ENCODE measurements at regions not wholly inside any gene's neighbourhood (a gene's known extent, or its start where the extent isn't known, plus 50 kb on each side); places are given as distances from the start of the nearest gene placed in this dataset.
"Not testable (repeated sequence)": the region's sequence is repeated elsewhere in the genome, so short reads cannot be mapped to it uniquely, and the experiment has no call there.

DNA sequence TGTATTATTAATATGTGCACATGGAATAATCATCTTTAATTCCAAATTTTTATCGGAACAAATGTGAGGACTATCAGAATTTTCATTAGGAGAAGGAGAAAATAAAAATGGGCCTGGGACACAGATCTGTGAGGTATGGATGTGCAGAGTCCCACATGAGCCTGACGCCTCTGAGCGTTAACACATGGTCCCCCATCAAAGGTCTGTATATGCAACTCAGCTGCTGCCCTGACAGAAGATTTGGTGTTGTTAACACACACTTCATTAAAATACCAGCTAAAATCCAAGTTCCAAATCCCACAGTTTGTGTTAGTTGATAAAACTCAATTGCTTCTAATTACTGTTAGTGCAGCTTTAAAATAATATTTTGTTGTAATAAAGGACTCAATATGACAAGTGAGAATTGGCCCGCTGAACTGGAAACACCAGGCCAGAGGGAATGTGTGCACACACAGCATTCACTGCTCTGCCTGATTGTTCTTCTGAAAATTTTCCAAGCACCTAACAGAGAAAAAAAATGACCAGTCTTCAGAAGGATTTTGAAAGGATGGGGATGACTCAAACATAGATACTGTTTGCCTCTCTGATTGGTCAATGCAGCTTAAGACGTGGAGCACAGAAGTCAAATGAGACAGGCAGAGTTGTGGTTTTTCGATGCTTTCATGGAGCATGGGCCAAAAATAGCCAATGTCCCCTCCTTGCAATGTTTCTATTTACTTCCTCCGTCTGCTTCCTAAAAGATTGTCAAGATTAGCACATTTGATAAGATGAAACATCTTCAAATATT is 266.6 kb downstream of the NKX6-1 start:
- DNase-seq (ENCODE audit: low read depth in 2 of 3, low spot score in 2 of 3), result no peak

GRCh38 chr4:84231539-84232055 is 267.5 kb downstream of the NKX6-1 start:
- DNase-seq (ENCODE audit: low read depth in 2 of 3, low spot score in 2 of 3), result no peak

DNA sequence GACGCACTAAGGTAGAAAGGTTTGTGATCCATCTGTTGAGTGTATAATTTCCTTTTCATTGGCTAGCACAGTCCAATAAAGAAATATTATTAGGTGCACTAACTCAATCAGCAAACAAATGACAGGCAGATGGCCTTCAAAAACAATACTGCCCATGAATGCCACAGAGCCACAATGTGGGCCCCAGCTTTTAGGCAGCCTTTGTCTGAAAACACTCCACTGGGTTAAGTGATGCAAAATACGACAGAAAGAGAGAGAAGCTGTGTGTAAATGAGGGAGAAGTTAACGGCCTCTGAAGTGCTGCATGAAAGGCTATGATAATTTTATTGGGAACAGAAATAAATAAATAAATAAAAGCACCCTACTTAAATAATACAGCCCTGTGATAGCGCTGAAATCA is 274.6 kb downstream of the NKX6-1 start:
- DNase-seq (ENCODE audit: low read depth in 2 of 3, low spot score in 2 of 3), result no peak

DNA sequence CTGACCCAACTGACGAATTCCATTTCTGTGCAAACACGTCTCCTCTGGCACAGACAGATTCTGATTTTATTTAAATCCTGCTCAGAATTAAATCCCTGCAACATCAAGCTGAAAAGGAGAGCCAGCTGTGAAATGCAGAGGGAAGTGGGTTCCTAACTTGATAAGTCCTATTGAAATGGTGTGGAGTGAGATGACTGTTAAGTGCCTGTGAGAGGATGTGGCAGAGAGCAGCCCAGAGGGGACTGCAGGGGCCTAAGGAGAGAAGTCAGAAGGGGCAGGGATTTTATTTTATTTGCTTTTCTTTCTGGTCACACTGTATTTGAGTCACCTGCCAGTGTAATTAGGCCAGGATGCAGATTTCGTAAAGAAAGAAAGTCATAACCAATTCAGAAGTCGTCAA is 277.4 kb downstream of the NKX6-1 start:
- DNase-seq (ENCODE audit: low read depth in 2 of 3, low spot score in 2 of 3), result no peak

GRCh38 chr4:84220990-84221389 is 278.1 kb downstream of the NKX6-1 start:
- DNase-seq (ENCODE audit: low read depth in 2 of 3, low spot score in 2 of 3), result no peak

- DNase-seq (ENCODE audit: low read depth in 2 of 3, low spot score in 2 of 3), result no peak
Observed at GRCh38 chr4:84219656-84220055, 279.4 kb downstream of the NKX6-1 start.

DNA sequence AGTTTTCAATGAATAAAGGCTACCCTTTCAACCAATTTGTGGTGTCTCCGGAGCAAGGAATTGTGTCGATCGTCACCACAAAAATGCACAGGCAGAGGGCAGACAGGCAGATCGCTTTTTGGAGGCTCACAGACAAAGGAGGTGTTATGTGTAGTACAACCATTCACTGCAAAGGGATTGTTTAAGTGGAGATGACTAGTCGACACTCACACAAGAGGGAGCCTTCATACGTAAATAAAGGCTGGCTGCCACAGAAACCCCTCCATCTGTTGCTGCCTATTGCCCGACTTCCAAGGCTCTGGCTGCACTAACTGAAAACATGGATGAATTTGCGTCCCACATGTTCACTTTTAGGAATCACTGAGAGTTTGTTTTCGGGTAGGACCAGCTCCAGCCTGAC is 281.1 kb downstream of the NKX6-1 start:
- DNase-seq (ENCODE audit: low read depth in 2 of 3, low spot score in 2 of 3), result no peak

GRCh38 chr4:84215217-84215616 is 283.9 kb downstream of the NKX6-1 start:
- no peak for DNase-seq (ENCODE audit: low read depth in 2 of 3, low spot score in 2 of 3)

DNA sequence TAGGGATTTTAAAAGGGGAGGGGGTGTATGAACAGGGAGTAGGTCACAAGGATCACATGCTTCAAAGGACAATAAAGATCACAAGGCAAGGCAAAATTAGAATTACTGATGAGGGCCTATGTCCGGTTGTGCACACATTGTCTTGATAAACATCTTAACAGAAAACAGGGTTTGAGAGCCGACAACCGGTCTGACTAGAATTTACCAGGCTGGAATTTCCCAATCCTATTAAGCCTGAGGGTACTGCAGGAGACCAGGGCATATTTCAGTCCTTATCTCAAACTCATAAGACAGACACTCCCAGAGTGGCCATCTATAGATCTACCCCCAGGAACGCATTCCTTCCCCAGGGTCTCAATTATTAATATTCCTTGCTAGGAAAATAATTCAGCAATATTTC is 292.9 kb downstream of the NKX6-1 start:
- not testable (repeated sequence) for DNase-seq (ENCODE audit: low read depth in 2 of 3, low spot score in 2 of 3)

DNA sequence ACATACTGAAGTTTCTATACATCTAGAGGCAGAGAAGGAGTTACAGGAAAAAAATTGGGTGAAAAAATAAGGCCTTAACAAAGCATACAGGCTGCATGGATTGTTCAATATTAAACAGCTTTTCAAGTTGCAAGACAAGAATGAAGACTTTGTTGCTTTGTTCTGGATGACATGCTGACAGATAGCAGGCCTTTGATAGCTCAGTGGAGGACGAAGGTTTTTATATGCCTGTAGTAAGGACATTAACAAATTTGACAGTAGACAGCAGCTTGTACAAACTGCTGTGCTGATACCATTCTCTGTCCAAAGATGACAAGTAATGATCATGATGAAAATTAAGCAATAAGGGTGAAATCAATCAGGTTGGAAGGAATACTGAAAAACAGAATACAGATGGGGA is 309.9 kb downstream of the NKX6-1 start:
- no peak for DNase-seq (ENCODE audit: low read depth in 2 of 3, low spot score in 2 of 3)

DNA sequence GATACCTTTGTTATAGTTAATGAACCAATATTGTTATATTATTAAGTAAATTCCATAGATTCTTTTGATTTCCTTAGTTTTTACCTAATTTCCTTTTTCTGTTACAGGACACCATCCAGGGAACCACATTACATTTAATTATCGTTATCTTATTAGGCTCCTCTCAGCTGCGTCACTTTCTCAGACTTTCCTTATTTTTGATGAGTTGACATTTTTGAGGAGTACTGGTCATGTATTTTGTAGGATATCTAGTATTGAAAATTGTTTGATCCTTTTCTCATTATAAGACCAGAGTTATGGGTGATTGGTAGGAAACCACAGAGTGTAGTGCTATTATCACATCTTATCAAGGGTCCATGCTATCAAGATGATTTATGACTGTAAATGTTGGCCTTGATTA is 319.7 kb downstream of the NKX6-1 start:
- no peak for DNase-seq (ENCODE audit: low read depth in 2 of 3, low spot score in 2 of 3)

GRCh38 chr4:84177831-84178542 is 321.1 kb downstream of the NKX6-1 start:
- DNase-seq (ENCODE audit: low read depth in 2 of 3, low spot score in 2 of 3), result no peak

GRCh38 chr4:84176016-84176415 is 323.1 kb downstream of the NKX6-1 start:
- DNase-seq (ENCODE audit: low read depth in 2 of 3, low spot score in 2 of 3), result no peak

DNA sequence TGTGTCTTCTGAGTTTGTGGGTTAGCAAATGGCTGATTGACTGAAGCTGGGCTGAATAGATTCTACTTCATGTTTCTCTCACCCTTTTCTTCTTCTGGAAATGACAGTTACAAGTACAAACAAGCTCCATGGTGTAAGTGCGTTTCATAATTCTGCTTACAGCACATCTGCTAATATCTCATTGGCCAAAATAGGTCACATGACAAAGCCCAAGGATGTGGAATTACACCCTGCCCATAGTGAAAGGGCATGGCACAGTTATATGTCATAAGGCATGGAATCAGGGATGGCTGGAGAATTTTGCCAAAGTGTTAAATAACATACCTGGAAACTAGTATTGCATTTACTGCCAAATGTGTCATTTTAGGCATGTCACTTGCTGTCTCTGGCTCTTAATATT is 327.2 kb downstream of the NKX6-1 start:
- no peak for DNase-seq (ENCODE audit: low read depth in 2 of 3, low spot score in 2 of 3)

- no peak for DNase-seq (ENCODE audit: low read depth in 2 of 3, low spot score in 2 of 3)
Observed at GRCh38 chr4:84167564-84167963, 331.5 kb downstream of the NKX6-1 start.

GRCh38 chr4:84167093-84167492 is 332.0 kb downstream of the NKX6-1 start:
- DNase-seq (ENCODE audit: low read depth in 2 of 3, low spot score in 2 of 3), result no peak

- DNase-seq (ENCODE audit: low read depth in 2 of 3, low spot score in 2 of 3), result no peak
Observed at GRCh38 chr4:84166486-84166885, 332.6 kb downstream of the NKX6-1 start.

GRCh38 chr4:84164201-84164600 is 334.9 kb downstream of the NKX6-1 start:
- DNase-seq (ENCODE audit: low read depth in 2 of 3, low spot score in 2 of 3), result no peak

- no peak for DNase-seq (ENCODE audit: low read depth in 2 of 3, low spot score in 2 of 3)
Observed at GRCh38 chr4:84159762-84160161, 339.3 kb downstream of the NKX6-1 start.

- no peak for DNase-seq (ENCODE audit: low read depth in 2 of 3, low spot score in 2 of 3)
Observed at GRCh38 chr4:84158670-84159069, 340.4 kb downstream of the NKX6-1 start.

DNA sequence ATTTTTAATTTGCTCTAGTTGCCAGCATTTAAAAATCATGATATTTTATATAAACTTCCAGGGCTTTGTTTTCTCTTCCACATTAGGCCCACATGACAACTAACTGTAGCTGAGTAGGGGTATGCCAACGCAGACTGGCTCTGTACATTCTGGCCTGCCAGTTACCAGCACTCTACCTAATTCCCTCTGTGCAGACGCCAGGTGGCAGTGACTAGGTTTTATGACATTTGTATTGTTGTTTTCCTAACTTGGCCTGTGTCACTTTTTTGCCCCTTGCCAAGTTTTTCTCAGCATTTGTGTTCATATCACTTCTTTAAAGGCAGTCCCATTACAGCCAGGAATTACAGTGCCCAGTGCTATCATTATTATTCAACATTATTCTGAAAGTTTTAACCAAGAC is 347.5 kb downstream of the NKX6-1 start:
- no peak for DNase-seq (ENCODE audit: low read depth in 2 of 3, low spot score in 2 of 3)

DNA sequence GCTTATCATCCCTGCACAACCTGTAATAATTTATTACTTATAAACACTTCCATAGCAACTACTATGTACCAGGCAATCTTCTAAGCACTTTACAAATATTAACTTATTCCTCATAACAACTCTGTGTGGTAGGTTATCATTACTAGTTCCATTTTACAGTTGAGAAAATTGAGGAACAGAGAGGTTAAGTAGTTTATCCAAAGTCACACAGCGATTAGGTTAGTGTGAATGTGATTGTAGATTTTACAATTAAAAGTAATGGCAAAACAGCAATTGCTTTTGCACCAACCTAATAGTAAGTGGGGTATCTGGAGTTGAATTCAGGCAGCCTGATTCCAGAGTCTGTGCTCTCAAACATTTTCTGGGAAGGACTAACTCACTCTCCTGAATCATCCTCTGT is 348.9 kb downstream of the NKX6-1 start:
- DNase-seq (ENCODE audit: low read depth in 2 of 3, low spot score in 2 of 3), result no peak

All from hematopoietic multipotent progenitor cell (in vitro differentiated cells).